Fibroblast of mammary gland (primary cell): ENCODE measurements at regions not wholly inside any gene's neighbourhood (a gene's known extent, or its start where the extent isn't known, plus 50 kb on each side); places are given as distances from the start of the nearest gene placed in this dataset.

Experiments used
- DNase-seq: peaks from one replicate; pipeline ENCODE4 v3.0.0-alpha.2; 2010; ENCODE audit warnings: low read depth
- H3K4me3 ChIP-seq: 2 replicates; pipeline ENCODE4 v1.5.1; 2011; ENCODE audit warnings: low read depth, mild to moderate bottlenecking, low read length, moderate library complexity; ENCODE audit not compliant: control insufficient read depth
- TF ChIP-seq, protein P1 (sequence below): conservative IDR thresholded peaks from 2 replicates; pipeline ENCODE4 v1.5.1; 2011; ENCODE audit warnings: low read depth, low read length, inconsistent platforms; ENCODE audit not compliant: control insufficient read depth, insufficient read depth

DNA sequence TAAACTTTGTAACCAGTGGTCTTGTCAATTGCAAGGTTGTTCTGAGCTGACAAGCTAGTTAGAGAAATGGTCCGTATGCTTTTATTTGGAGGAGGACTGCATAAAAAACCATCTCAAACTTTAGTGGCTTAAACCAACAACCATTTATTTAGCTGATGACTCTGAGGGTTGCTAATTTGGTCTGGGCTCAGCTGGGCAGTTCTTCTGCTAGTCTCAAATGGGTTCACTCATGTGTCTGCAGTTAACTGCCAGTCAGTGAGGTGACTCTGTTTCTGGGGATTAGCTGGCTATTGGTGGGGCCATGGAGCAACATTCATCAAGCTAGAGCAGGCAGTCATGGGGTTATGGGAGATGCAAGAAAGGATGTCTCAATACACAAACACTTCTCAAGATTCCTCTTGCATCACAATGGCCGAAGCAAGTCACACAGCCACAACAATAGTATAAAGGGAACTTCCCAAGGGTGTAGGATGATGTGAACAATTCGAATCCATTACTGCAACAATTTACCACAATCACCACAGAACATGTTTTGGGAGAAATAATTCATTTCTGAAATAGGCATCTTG is 521.9 kb downstream of the INSC start:
- H3K4me3 ChIP-seq, result no peak overlapping the region
- DNase-seq, result no peak
- TF ChIP-seq, protein P1, sequence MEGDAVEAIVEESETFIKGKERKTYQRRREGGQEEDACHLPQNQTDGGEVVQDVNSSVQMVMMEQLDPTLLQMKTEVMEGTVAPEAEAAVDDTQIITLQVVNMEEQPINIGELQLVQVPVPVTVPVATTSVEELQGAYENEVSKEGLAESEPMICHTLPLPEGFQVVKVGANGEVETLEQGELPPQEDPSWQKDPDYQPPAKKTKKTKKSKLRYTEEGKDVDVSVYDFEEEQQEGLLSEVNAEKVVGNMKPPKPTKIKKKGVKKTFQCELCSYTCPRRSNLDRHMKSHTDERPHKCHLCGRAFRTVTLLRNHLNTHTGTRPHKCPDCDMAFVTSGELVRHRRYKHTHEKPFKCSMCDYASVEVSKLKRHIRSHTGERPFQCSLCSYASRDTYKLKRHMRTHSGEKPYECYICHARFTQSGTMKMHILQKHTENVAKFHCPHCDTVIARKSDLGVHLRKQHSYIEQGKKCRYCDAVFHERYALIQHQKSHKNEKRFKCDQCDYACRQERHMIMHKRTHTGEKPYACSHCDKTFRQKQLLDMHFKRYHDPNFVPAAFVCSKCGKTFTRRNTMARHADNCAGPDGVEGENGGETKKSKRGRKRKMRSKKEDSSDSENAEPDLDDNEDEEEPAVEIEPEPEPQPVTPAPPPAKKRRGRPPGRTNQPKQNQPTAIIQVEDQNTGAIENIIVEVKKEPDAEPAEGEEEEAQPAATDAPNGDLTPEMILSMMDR, result no peak

DNA sequence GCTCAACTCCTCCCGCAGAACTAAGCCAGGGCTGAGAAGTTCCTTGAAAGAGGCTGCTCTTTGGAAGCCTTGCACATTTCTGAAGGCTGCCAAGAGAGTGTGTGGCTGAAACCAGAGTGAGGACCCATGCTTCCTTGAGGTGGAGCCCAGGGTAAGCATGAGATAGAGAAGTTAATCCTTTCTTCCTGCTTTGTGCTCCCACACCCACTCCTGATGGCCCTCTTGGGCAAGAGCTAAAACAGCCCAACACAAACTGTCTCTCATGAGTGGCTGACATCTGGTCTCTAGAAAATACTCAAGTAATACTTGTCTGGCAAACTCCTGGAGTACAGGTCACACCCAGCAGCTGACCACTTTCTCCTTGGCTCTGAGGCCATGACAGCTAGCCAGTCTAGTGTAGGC is 523.7 kb downstream of the INSC start:
- DNase-seq, result no peak
- H3K4me3 ChIP-seq, result no peak overlapping the region
- TF ChIP-seq, protein P1, result no peak

DNA sequence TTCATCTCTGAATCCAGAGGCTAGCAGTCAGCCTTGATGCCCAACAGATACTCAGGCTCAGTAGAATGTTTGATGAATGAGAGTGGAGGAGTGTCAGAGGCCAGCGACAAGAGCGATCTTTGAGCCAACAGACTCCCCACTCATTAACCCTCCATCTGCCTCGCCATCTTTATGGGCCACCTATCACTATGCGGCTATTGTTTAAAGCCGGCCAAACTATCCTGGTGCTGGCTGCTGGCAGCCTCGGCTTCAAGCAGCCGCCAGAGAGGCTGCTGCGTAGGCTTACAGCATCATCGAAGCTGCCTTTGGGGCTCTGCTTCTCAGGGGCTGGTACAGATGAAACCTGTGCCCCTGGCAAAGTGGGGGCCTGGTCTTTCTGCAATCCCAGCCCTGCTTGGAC is 525.6 kb downstream of the INSC start:
- H3K4me3 ChIP-seq, result no peak overlapping the region
- TF ChIP-seq, protein P1, result no peak
- no peak for DNase-seq

DNA sequence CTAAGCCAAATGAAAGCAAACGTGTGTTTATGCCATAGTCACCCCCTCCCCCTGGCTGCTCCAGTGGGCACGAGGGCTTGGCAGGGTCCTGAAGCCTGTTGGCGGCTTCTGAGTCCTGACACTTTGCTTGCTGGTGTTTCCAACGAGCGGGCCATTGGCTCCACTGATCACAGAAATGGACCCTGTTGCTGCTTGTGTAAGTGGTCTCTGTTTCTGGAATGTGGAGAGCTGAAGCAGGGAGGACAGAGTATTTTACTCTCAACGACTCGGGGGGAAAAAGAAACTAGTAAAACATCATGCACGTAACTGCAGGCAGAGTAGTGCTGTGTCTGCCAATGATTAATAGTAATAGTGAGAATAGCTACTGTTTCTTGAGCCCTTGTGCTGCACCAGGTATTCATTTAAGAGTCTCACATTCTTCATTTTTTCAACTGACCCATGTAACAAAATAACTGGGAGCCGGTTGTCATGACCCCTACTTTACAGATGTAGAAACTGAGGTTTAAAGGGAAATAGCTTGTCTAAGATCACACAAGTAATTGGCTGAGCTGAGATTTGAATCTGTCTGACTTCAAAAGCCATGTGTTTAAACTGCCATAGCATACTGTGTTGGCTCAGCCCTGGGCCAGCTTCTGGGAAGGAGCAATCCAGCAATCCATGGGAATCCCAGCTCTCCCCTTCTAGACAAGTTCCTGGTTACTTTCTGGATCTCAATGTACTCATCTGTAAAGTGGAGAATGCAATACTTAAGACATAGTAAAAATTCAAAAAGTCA is 526.7 kb downstream of the INSC start:
- TF ChIP-seq, protein P1, result no peak
- no peak overlapping the region for H3K4me3 ChIP-seq
- DNase-seq, result no peak

DNA sequence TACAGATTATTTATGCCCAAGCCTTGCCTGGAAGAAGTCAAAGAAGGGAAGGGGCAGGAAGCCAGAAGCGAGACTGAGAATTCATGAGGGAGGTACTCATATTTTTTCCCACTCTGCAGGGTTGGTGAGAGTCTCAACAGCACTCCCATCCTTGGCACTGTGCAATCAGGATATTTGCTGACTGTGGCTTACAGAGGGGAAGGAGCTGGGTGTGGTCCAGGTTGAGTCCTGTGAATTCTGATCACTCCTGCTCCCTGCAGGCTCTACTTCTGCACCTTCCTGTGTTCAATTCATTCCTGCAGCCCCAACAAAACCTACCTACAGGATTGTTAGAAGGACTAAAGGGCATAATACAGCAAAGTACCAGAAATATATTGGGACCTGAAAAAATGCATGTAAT is 530.5 kb downstream of the INSC start:
- H3K4me3 ChIP-seq, result no peak overlapping the region
- TF ChIP-seq, protein P1, result no peak
- no peak for DNase-seq

DNA sequence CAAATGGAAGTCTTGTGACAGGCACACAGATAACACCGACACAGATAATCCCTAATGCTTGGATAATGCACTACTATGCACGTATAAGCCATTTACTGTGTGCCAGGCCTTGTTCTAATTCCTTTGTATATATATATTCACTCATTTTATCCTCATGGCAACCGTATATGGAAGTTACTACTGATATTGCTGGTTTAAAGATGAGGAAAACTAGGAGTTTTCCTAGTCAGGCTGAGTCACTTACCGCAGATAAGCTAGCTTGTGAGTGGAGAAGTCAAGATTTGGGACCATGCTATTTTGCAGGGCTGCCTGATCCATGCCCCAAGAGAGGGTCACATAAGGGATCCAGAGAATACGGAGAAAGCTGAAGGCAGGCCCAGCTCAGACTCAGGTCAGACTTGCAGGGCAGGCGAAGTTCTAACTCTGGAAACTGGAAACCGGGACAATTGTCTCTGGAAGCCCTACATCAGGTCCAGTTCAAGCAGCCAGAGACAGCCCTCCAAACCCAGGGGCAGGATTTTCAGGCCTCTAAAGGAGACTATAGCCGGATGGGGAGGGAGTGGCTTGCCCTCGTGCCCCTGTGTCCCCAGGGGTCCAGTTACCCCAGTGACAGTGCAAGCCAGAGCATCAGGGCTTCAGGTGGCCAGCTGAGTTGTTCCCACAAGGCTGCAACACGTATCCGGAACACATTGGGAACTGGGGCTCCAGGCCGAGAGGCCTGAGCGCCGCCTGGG is 534.8 kb downstream of the INSC start:
- no peak overlapping the region for H3K4me3 ChIP-seq
- no peak for DNase-seq
- TF ChIP-seq, protein P1, result no peak
